Sciatic nerve (tissue), 2 donors: ENCODE measurements at regions not wholly inside any gene's neighbourhood (a gene's known extent, or its start where the extent isn't known, plus 50 kb on each side); places are given as distances from the start of the nearest gene placed in this dataset.
"Not testable (repeated sequence)": the region's sequence is repeated elsewhere in the genome, so short reads cannot be mapped to it uniquely, and the experiment has no call there.

Experiments
- ATAC-seq: fragments of 200-7000 bp; cut with Tn5 transposase; one replicate; pipeline ENCODE4 v1.9.1; 2020; ENCODE audit warnings: mild to moderate bottlenecking, moderate library complexity
- DNase-seq: peaks from one replicate; pipeline ENCODE4 v3.0.0-alpha.2; 2020; ENCODE audit warnings: low spot score
- intact Hi-C: fragments of 100-400 bp; cut with DNase I; formaldehyde crosslinking; loops from one replicate; pipeline ENCODE4 v1.14.2; 2022
- donor health status: DM: no; HTN: no; CAD: no.
- donor health status: DM: no; HTN: no; CAD: no.

- ATAC-seq, intact Hi-C loops, DNase-seq: not testable (repeated sequence)
These were observed 141.5 kb upstream of the NPAP1 start for GRCh38 chr15:24534032-24534431.

GRCh38 chr15:24557281-24557680 is 118.3 kb upstream of the NPAP1 start:
- ATAC-seq, intact Hi-C loops, DNase-seq: not testable (repeated sequence)

GRCh38 chr15:24607636-24608035 is 67.9 kb upstream of the NPAP1 start:
- ATAC-seq (no peak), DNase-seq (no peak)
- intact Hi-C loops: no loop called here

- ATAC-seq (no peak), DNase-seq (no peak)
- intact Hi-C loops: no loop called here
These were observed 57.9 kb upstream of the NPAP1 start for GRCh38 chr15:24617646-24618045.

- DNase-seq (no peak), ATAC-seq (no peak)
- intact Hi-C loops: no loop called here
These were observed 53.9 kb upstream of the NPAP1 start for GRCh38 chr15:24621630-24622215.
